ENCODE measurements at regions not wholly inside any gene's neighbourhood (a gene's known extent, or its start where the extent isn't known, plus 50 kb on each side); places are given as distances from the start of the nearest gene placed in this dataset.

- no peak overlapping the region for H3K23ac ChIP-seq (ENCODE audit: insufficient read length)
- H2BK120ac ChIP-seq (replicated peaks; ENCODE audit: low read depth, low read length), result no peak overlapping the region
- 100% methylated on average over 1 of the region's 1 CpG; no CpG with 5 or more reads in 1 of the 2 experiments for WGBS, 2 experiments (ENCODE audit: extremely low coverage in 1 of 2, insufficient coverage in 1 of 2, insufficient read length in 1 of 2, insufficient replicate concordance in 2 of 2, low coverage in 1 of 2, low lambda C conversion rate in 2 of 2, missing lambda C conversion rate in 1 of 2)
- no peak overlapping the region for H3K4me2 ChIP-seq (ENCODE audit: insufficient read depth in 1 of 2, low read depth in 2 of 2, low read length in 2 of 2)
- no peak overlapping the region for H4K91ac ChIP-seq (replicated peaks; ENCODE audit: insufficient read length, low read length)
- no peak overlapping the region for H2BK20ac ChIP-seq (ENCODE audit: low read length)
- H3K36me3 ChIP-seq (ENCODE audit: control insufficient read depth in 2 of 4, insufficient read depth in 4 of 4, low read length in 3 of 4), result no peaks in the 10 kb centered on the region
- no peak overlapping the region for H3K18ac ChIP-seq (ENCODE audit: extremely low read depth, low read length)
- 0 out of 2 replicates have a peak, but pooled peaks cover 3% of the 10 kb centered on the region for H3K23me2 ChIP-seq (ENCODE audit: low read depth, low read length)
- H3K4me3 ChIP-seq (ENCODE audit: extremely low read depth in 1 of 4, insufficient read depth in 2 of 4, low read depth in 3 of 4, low read length in 4 of 4), result no peak overlapping the region
- no peak overlapping the region for H3K27ac ChIP-seq (ENCODE audit: low read depth, low read length)
- no peak overlapping the region for H2BK12ac ChIP-seq (ENCODE audit: low read depth, low read length)
- peak in 1 of 2 experiments; percentile 5 for DNase-seq (ENCODE audit: low read depth in 1 of 2, low spot score in 2 of 2)
- CTCF ChIA-PET (ENCODE audit: partially characterized antibody), result interaction anchor here (1.3 kb wide), 1 partner anchor 9 kb away, joined by 5 read pairs; no protein-coding TSS in a partner anchor
- no peaks in the 10 kb centered on the region for H3K79me2 ChIP-seq (ENCODE audit: control insufficient read depth in 1 of 2, insufficient read depth in 2 of 2, low read length in 2 of 2)
- H3K9ac ChIP-seq (replicated peaks in 1 of 4; ENCODE audit: extremely low read depth in 1 of 4, low read depth in 3 of 4, low read length in 3 of 4), result no peak overlapping the region
- H2AFZ ChIP-seq (ENCODE audit: low read length), result no peak overlapping the region
- no peaks in the 10 kb centered on the region for H3K79me1 ChIP-seq (ENCODE audit: low read depth, low read length)
- no peak overlapping the region for H2BK5ac ChIP-seq (ENCODE audit: low read depth, low read length)
- no peak overlapping the region for H4K5ac ChIP-seq (ENCODE audit: insufficient read length, low read depth, low read length)
- no peaks in the 10 kb centered on the region; a peak in 1 of 4 replicates for H3K9me3 ChIP-seq (ENCODE audit: insufficient read depth in 2 of 2, low read depth in 1 of 2, low read length in 1 of 2)
- TF ChIP-seq ATF3 (IDR thresholded peaks at IDR 0.05; ENCODE audit: insufficient read depth, low read depth, low read length) (no peak), HDAC6 (IDR thresholded peaks at IDR 0.05; ENCODE audit: low read depth, low read length) (no peak), TBP (IDR thresholded peaks at IDR 0.05; ENCODE audit: low read depth, low read length) (peak; percentile 93), CBX8 (IDR thresholded peaks at IDR 0.05; ENCODE audit: borderline replicate concordance, low read depth, low read length) (no peak), EGR1 (IDR thresholded peaks at IDR 0.05; ENCODE audit: borderline replicate concordance, low read depth, low read length) (no peak)
- H3K14ac ChIP-seq (ENCODE audit: insufficient read length), result no peak overlapping the region
- no peak overlapping the region for H4K8ac ChIP-seq (ENCODE audit: extremely low read depth, insufficient read depth, low read length)
- H3K27me3 ChIP-seq (replicated peaks in 1 of 4; ENCODE audit: control insufficient read depth in 3 of 4, extremely low read depth in 1 of 4, insufficient read depth in 3 of 4, low read length in 3 of 4), result no peaks in the 10 kb centered on the region
- POLR2A ChIA-PET (ENCODE audit: partially characterized antibody), result no interaction called here
- no peaks in the 10 kb centered on the region for H3K4me1 ChIP-seq (replicated peaks in 1 of 4; ENCODE audit: control insufficient read depth in 3 of 4, insufficient read depth in 4 of 4, low read length in 3 of 4)
- no peak overlapping the region for H2BK15ac ChIP-seq (ENCODE audit: low read length)
- H2AK5ac ChIP-seq (ENCODE audit: low read depth, low read length), result no peak overlapping the region
- no peaks in the 10 kb centered on the region for H4K20me1 ChIP-seq (replicated peaks in 1 of 2; ENCODE audit: control insufficient read depth in 1 of 2, insufficient read depth in 2 of 2, low read length in 2 of 2)
- H3K4ac ChIP-seq (replicated peaks; ENCODE audit: insufficient read length, low read depth, low read length), result no peak overlapping the region
- no peak for FAIRE-seq
- no peak overlapping the region for H3K56ac ChIP-seq (replicated peaks; ENCODE audit: insufficient read length, low read depth, low read length)
Observed at GRCh38 chr15:93420050-93420452, 331.0 kb upstream of the RGMA start.

Data from H1 (cell line).